Germinal center (tissue), 1 donor: ENCODE measurements at regions not wholly inside any gene's neighbourhood (a gene's known extent, or its start where the extent isn't known, plus 50 kb on each side); places are given as distances from the start of the nearest gene placed in this dataset.
"Not testable (repeated sequence)": the region's sequence is repeated elsewhere in the genome, so short reads cannot be mapped to it uniquely, and the experiment has no call there.

ENCODE experiments used
- DNase-seq: peaks from one replicate; pipeline ENCODE4 v3.0.0; 2012; ENCODE audit warnings: mixed read lengths, low spot score

DNA sequence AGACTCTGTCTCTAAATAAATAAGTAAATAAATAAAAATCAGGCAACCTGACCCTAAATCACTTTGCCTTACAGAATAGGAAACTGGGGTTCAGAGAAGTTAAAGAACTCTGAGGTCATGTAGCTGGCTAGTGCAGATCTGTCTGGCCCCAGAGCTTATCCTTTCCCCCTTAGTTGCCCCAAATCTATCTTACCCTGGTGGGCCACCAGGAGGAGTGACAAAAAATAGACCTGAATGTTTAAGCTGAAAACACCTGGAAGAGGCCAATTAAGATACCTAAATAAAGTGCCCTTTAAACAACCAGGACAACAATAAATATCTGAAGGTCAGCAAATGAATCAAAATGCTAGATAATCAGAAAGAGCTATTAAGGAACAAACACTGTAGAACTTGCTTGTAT is 59.7 kb downstream of the TEX35 start:
- no peak for DNase-seq

GRCh38 chr1:178573330-178573729 is 60.4 kb downstream of the TEX35 start:
- DNase-seq = no peak

- DNase-seq = no peak
Observed at GRCh38 chr1:178574345-178574744, 61.4 kb downstream of the TEX35 start.

DNA sequence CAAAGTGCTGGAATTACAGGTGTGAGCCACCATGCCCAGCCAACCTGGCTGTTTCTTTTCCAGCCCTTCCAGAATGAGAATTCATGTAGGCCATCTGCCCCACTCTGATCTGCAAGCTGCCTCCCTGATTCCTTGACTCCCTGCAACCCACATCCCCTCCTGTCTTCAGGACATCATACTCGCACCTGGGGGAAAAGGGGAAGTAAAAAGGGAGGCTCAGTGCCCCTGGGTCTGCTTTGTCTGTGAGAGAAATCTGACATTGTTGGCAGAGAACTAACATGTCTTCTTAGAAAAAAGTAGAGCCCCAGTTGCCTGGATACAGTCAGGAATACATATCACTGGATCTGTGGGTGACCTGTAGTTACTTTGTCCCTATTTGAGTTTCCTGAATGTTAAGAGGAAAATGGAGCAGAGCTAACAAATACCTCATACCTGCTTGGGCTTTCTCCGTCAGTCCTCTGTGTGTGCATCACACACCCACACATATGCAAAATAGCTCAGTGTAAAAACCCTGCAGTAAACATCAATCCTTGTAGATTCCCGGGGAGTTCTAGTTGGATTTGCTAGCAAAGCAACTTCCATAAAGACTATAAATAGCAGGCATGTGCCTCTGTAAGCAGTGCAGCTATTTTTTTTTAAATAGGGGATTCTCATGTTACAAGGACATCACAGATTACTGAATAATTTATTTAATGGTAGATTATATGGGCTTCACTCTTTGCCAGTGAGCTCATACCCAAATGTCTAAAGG is 62.9 kb downstream of the TEX35 start:
- peak; percentile 74 for DNase-seq

DNA sequence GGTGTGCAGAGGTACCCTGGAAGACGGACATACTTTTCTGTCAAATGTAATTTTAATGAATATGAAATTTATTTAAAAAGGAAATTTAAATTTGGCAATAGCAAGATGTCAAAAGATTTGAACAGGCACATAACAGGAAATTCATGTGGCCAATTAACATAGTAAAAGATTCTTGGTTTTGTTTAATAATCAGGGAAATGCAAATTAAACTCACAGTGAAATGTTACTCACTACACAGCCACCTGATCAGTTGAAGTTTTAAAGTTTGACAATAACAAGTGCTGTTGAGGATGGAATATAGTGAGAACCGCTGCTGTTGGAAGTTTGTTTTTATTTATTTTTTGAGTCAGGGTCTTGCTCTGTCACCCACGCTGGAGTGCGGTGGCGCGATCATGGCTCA is 63.9 kb downstream of the TEX35 start:
- DNase-seq = no peak

GRCh38 chr1:178577882-178578281 is 65.0 kb downstream of the TEX35 start:
- DNase-seq = no peak

DNA sequence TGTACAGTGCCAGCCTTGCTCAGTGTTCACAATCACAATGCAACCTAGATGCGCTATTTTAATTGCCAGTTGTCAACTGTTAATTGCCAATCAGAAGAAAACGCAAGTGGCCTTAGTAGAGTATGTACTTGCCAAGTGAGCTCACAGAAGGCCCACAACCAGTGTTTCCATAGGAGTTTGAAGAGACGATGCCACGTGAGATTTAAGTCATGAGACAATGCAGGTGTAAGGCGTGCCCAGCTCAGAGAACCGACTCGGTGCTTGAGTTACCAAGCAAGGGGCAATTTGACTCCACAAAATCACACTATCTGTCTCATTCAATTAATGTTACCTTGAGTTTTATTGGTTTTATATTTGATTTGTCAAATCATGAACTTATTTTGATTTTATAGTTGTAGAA is 65.6 kb downstream of the TEX35 start:
- peak; percentile 28 for DNase-seq

DNA sequence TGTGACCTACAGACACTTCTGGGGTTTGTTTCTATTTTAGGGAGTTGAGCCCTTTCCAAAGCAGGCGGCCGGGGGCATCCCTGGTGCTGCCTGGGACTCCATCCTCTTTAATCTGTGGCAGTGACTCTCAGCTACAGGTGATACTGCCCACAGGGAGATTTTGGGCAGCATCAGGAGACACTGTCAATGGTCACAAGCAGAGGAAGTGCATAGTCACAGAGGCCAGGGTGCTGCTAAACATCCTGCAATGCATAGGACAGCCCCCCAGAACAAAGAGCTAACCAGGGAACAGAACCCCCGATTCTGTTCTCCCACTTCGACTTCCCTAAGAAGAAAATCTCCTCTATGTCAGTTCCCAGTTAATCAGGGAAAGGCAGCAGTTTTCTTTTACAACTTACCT is 66.2 kb downstream of the TEX35 start:
- DNase-seq = no peak

GRCh38 chr1:178579562-178579961 is 66.7 kb downstream of the TEX35 start:
- no peak for DNase-seq

DNA sequence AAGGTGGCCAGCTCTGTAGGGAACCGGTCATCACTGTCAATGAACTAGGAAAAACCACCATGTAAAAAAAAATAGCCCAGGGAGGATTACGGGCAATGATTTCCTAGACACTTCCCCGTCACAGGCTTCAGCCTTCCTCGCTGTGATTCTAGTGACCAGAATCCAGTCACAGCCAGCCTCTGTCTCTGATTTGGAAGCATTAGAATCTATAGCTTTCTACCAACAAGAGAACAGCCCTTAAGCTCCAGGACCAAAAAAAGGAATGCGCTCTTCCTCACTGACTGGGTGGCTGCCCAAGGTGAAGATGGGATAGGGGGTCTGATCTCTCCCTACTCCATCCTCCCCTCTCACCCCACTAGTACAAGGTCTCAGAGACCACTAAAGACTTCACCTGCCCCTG is 67.2 kb downstream of the TEX35 start:
- no peak for DNase-seq

- DNase-seq = no peak
Observed at GRCh38 chr1:178580876-178581275, 68.0 kb downstream of the TEX35 start.

- peak; percentile 62 for DNase-seq
Observed at GRCh38 chr1:178581351-178582303, 68.7 kb downstream of the TEX35 start.

DNA sequence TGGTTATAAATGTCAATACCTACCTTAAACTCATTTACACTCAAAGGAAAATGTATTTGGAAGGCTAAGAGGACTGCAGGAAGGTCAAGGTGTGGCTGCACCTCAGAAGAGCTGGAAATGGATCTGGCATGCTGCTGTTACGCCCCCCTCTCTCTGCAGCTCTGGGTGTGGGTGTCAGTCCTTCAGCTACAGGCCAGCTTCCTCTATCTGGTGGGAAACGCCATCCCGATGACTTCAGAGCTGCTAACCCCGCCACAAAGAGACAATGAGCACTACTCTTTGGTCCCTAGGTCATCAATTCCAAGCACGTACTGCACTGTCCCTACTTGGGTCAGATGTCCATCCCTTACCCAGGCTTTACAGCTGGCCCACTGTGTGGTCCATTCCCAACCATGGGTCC is 74.2 kb downstream of the TEX35 start:
- no peak for DNase-seq

DNA sequence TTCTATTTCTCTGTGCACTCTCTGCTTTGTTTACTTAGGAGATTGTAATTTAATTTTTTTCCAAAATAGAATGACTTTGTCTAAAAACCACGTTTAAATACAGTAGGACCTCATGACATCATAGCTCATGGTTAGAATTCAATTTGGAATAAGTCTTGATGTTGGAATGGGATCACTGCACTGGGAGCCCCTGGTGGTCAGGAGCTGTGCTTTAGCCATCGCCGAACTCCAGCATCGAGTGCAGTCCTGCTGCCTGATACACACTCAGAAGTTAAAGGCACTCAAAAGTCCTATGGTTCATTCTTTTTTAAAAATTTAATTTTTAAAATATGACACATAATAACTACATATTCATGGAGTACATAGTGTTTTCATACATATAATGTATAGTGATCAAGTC is 75.1 kb downstream of the TEX35 start:
- no peak for DNase-seq

DNA sequence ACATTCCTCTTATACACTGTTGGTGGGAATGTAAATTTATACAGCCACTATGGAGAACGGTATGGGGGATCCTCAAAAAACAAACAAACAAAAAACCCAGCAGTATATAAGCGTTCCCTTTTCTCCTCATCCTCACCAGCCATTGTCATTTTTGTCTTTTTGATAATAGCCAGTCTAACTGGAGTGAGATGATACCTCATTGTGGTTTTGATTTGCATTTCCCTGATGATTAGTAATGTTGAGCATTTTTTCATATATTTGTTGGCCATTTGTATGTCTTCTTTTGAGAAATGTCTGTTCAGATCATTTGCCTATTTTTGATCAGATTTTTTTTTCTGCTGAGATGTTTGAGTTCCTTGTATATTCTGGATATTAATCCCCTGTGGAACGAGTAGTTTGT is 76.1 kb downstream of the TEX35 start:
- not testable (repeated sequence) for DNase-seq

GRCh38 chr1:178591811-178592210 is 78.9 kb downstream of the TEX35 start:
- not testable (repeated sequence) for DNase-seq

GRCh38 chr1:178593515-178593914 is 80.6 kb downstream of the TEX35 start:
- DNase-seq = no peak

GRCh38 chr1:178594133-178594532 is 81.2 kb downstream of the TEX35 start:
- no peak for DNase-seq

GRCh38 chr1:178595491-178595890 is 82.6 kb downstream of the TEX35 start:
- DNase-seq = no peak

DNA sequence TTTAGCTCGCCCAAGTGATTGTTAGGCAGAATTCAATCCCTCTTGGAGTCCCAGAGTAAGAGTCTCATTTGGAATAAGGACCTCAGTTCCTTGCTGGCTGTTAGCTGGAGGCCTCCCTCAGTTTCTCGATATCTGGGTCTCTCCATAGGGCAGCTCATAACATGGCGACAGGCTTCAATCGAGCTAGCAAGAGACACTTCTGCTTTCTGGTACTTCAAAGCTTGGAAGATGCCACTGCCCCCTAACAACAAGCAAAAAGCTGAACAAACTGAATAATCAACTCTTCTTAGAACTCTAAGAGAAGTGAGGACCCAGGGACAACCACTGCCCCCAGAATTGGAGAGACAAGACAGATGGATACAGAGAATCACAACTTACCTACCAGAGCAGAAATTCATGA is 86.2 kb downstream of the TEX35 start:
- DNase-seq = no peak

DNA sequence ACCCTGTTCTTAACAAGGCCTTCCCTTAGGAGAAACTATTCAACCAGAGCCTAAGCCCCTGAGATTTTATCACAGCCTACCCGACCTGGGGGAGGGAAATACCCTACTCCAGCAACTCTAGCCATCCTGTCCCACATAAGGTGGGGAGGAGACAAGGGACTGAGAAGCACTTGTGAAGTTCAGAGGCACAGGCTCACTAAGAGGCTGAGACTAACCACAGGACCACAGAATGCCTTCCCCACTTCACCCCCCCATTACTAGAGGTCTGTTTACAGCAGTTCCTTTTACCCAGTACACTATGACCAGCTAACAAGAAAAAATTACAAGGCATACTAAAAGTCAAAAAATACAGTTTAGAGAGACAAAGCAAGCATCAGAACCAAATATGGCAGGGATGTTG is 86.8 kb downstream of the TEX35 start:
- DNase-seq = no peak

- DNase-seq = no peak
Observed at GRCh38 chr1:178603926-178604325, 91.0 kb downstream of the TEX35 start.

DNA sequence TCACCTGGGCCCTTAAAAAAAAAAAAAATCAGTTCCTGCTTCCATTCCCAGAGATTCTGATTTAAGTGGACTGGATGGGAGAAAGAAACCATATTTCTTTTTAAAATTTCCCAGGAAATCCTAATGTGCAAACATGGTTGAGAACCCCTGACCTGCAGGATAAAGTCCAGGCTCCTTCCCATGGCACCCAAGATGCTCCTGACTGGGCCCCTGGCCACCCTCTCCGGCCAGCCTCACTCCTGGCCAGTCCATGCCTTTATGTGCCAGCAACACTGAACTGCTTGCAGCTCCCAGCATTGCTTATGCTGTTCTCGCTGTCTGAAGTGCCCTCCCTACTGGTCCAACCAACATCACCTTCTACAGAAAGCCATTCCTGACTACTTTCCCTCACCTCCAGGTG is 93.9 kb downstream of the TEX35 start:
- DNase-seq = no peak
